ENCODE measurements at regions not wholly inside any gene's neighbourhood (a gene's known extent, or its start where the extent isn't known, plus 50 kb on each side); places are given as distances from the start of the nearest gene placed in this dataset.

DNA sequence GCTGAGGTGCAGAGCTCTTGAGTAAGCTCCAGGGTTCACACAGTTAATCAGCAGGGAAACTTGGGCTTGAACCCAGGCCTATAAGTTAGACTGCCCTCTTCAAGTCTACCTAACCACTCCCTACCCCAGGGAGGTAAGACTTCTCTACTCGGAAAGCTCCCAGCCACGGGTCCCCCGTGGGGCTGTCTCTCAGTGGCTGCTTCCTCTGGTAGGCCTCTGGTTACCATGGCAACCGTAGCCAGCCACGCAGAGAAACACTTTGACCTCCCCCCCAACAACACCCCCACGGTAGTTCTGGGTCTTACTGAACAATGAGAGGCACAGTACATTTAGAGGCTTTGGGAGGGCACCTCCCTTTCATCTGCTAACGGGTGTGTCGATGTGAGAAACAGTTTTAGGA, 245.2 kb downstream of the AACS start (continued):
- TF ChIP-seq, protein P1, sequence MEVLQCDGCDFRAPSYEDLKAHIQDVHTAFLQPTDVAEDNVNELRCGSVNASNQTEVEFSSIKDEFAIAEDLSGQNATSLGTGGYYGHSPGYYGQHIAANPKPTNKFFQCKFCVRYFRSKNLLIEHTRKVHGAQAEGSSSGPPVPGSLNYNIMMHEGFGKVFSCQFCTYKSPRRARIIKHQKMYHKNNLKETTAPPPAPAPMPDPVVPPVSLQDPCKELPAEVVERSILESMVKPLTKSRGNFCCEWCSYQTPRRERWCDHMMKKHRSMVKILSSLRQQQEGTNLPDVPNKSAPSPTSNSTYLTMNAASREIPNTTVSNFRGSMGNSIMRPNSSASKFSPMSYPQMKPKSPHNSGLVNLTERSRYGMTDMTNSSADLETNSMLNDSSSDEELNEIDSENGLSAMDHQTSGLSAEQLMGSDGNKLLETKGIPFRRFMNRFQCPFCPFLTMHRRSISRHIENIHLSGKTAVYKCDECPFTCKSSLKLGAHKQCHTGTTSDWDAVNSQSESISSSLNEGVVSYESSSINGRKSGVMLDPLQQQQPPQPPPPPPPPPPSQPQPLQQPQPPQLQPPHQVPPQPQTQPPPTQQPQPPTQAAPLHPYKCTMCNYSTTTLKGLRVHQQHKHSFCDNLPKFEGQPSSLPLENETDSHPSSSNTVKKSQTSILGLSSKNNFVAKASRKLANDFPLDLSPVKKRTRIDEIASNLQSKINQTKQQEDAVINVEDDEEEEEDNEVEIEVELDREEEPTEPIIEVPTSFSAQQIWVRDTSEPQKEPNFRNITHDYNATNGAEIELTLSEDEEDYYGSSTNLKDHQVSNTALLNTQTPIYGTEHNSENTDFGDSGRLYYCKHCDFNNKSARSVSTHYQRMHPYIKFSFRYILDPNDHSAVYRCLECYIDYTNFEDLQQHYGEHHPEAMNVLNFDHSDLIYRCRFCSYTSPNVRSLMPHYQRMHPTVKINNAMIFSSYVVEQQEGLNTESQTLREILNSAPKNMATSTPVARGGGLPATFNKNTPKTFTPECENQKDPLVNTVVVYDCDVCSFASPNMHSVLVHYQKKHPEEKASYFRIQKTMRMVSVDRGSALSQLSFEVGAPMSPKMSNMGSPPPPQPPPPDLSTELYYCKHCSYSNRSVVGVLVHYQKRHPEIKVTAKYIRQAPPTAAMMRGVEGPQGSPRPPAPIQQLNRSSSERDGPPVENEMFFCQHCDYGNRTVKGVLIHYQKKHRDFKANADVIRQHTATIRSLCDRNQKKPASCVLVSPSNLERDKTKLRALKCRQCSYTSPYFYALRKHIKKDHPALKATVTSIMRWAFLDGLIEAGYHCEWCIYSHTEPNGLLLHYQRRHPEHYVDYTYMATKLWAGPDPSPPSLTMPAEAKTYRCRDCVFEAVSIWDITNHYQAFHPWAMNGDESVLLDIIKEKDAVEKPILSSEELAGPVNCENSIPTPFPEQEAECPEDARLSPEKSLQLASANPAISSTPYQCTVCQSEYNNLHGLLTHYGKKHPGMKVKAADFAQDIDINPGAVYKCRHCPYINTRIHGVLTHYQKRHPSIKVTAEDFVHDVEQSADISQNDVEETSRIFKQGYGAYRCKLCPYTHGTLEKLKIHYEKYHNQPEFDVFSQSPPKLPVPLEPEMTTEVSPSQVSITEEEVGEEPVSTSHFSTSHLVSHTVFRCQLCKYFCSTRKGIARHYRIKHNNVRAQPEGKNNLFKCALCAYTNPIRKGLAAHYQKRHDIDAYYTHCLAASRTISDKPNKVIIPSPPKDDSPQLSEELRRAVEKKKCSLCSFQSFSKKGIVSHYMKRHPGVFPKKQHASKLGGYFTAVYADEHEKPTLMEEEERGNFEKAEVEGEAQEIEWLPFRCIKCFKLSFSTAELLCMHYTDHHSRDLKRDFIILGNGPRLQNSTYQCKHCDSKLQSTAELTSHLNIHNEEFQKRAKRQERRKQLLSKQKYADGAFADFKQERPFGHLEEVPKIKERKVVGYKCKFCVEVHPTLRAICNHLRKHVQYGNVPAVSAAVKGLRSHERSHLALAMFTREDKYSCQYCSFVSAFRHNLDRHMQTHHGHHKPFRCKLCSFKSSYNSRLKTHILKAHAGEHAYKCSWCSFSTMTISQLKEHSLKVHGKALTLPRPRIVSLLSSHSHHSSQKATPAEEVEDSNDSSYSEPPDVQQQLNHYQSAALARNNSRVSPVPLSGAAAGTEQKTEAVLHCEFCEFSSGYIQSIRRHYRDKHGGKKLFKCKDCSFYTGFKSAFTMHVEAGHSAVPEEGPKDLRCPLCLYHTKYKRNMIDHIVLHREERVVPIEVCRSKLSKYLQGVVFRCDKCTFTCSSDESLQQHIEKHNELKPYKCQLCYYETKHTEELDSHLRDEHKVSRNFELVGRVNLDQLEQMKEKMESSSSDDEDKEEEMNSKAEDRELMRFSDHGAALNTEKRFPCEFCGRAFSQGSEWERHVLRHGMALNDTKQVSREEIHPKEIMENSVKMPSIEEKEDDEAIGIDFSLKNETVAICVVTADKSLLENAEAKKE (CRISPR knock-in tag; IDR thresholded peaks at IDR 0.05), result no peak

DNA sequence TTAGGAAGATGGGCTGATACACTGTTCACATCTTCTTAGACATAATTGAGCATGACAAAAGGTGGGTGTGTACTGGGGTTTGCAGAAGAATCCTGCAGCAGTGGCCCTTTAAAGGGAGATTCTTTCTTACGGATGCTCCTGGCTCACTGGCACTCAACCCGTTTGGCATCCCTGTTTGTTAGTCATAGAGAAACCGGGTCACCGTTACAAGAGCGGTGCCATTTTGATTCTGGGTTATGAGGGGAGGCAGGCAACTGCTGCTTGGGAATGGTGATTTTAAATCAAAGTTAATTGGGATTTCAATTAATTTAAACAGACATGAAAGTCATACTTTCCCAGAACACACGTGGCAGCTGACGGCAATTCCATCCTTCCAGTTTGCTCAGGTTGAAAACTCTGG, 245.8 kb downstream of the AACS start:
- Mint-ChIP-seq H3K4me3 (no peak overlapping the region), H3K27ac (no peak overlapping the region), H3K27me3 (ENCODE audit: insufficient read depth, low read depth, poor library complexity) (peaks cover 10% of the 10 kb centered on the region), H3K4me1 (peaks cover 32% of the 10 kb centered on the region), H3K9me3 (no peaks in the 10 kb centered on the region), H3K36me3 (ENCODE audit: low read depth) (peaks cover 15% of the 10 kb centered on the region; the same call in 2 of the 3 replicates)
- no peak overlapping the region for H3K4me2 ChIP-seq
- ATAC-seq (no peak), DNase-seq (ENCODE audit: low spot score) (no peak)
- H3K9me2 ChIP-seq (ENCODE audit: insufficient read depth), result no peaks in the 10 kb centered on the region
- no peak overlapping the region for H3K4me3 ChIP-seq
- no peak overlapping the region for H2AFZ ChIP-seq
- 0 out of 2 replicates have a peak, but pooled peaks cover 7% of the 10 kb centered on the region for H3F3A ChIP-seq (replicated peaks; ENCODE audit: low read depth)
- no peaks in the 10 kb centered on the region for H3K36me3 ChIP-seq (ENCODE audit: insufficient read depth)
- peaks cover 30% of the 10 kb centered on the region for H3K79me2 ChIP-seq (replicated peaks; ENCODE audit: insufficient read depth)
- TF ChIP-seq ZNF331 (CRISPR knock-in tag; IDR thresholded peaks at IDR 0.05; ENCODE audit: low read depth) (no peak), STAT1 (IDR thresholded peaks at IDR 0.05; ENCODE audit: unreplicated experiment) (no peak), POLR2AphosphoS5 (IDR thresholded peaks at IDR 0.05; ENCODE audit: low read depth) (no peak), JUNB (IDR thresholded peaks at IDR 0.05; ENCODE audit: unreplicated experiment) (no peak), ETS1 (IDR thresholded peaks at IDR 0.05) (no peak)
- H3K27me3 ChIP-seq (ENCODE audit: insufficient read depth), result no peaks in the 10 kb centered on the region
- H3K4me1 ChIP-seq (ENCODE audit: insufficient read depth), result peaks cover 18% of the 10 kb centered on the region
- peaks cover 16% of the 10 kb centered on the region; the same call in 1 of the 2 replicates for H4K20me1 ChIP-seq (replicated peaks; ENCODE audit: insufficient read depth)
- no peak overlapping the region for H3K27ac ChIP-seq (ENCODE audit: low read depth)
